Mesenchymal stem cell (in vitro differentiated cells and primary cell): ENCODE measurements at regions not wholly inside any gene's neighbourhood (a gene's known extent, or its start where the extent isn't known, plus 50 kb on each side); places are given as distances from the start of the nearest gene placed in this dataset.

Source experiments
- DNase-seq: peaks from one replicate; pipeline ENCODE4 v3.0.0-alpha.2; 2013
- H2AFZ ChIP-seq: one replicate; pipeline ENCODE4 v1.6.1; 2013; ENCODE audit warnings: low read depth, mild to moderate bottlenecking, control low read depth, inconsistent platforms, low read length, moderate library complexity
- H2AK5ac ChIP-seq: 2 replicates; pipeline ENCODE4 v1.6.1; 2013; ENCODE audit warnings: low read length, moderate library complexity, mild to moderate bottlenecking, inconsistent platforms; ENCODE audit not compliant: severe bottlenecking
- H2BK120ac ChIP-seq: one replicate; pipeline ENCODE4 v1.6.1; 2013; ENCODE audit warnings: low read depth, mild to moderate bottlenecking, inconsistent platforms, low read length, moderate library complexity
- H2BK12ac ChIP-seq, 2 experiments: one replicate each; pipeline ENCODE4 v1.6.1; 2013; ENCODE audit warnings: inconsistent platforms in 2 of 2, low read length in 2 of 2, mild to moderate bottlenecking in 2 of 2, moderate library complexity in 2 of 2, control low read depth in 1 of 2
- H2BK15ac ChIP-seq: one replicate; pipeline ENCODE4 v1.6.1; 2013; ENCODE audit warnings: mild to moderate bottlenecking, low read depth, inconsistent platforms; ENCODE audit not compliant: poor library complexity, severe bottlenecking
- H2BK5ac ChIP-seq: 2 replicates; pipeline ENCODE4 v1.6.1; 2013; ENCODE audit warnings: low read depth, mild to moderate bottlenecking, low read length, control low read depth, inconsistent platforms; ENCODE audit not compliant: poor library complexity, severe bottlenecking
- H3K14ac ChIP-seq, 2 experiments: one replicate each; pipeline ENCODE4 v1.6.1; 2013; ENCODE audit warnings: inconsistent platforms in 2 of 2, low read length in 2 of 2, control low read depth in 1 of 2, mild to moderate bottlenecking in 1 of 2, moderate library complexity in 1 of 2
- H3K18ac ChIP-seq, 2 experiments: one replicate each; pipeline ENCODE4 v1.6.1; 2013; ENCODE audit warnings: inconsistent platforms in 2 of 2, low read length in 2 of 2, control low read depth in 1 of 2, low read depth in 1 of 2, mild to moderate bottlenecking in 1 of 2
- H3K23ac ChIP-seq, 2 experiments: one replicate each; pipeline ENCODE4 v1.6.1; 2013; ENCODE audit warnings: inconsistent platforms in 2 of 2, low read length in 2 of 2, mild to moderate bottlenecking in 2 of 2, moderate library complexity in 2 of 2, control low read depth in 1 of 2
- H3K27ac ChIP-seq: 2 replicates; pipeline ENCODE4 v1.5.1; 2013; ENCODE audit warnings: mild to moderate bottlenecking, moderate library complexity, low read length, control low read depth, inconsistent platforms; ENCODE audit not compliant: poor library complexity, severe bottlenecking
- H3K27me3 ChIP-seq, 2 experiments: 2 replicates each; pipeline versions ENCODE4 v1.6.1 to v1.7.0; 2013; ENCODE audit warnings: low read length in 2 of 2, mild to moderate bottlenecking in 2 of 2, moderate library complexity in 2 of 2, control low read depth in 1 of 2, inconsistent platforms in 1 of 2; ENCODE audit not compliant: control insufficient read depth in 1 of 2, insufficient read depth in 1 of 2
- H3K36me3 ChIP-seq, 2 experiments: 2 replicates each; pipeline versions ENCODE4 v1.6.1 to v1.7.0; 2013; ENCODE audit warnings: low read length in 2 of 2, control low read depth in 1 of 2, inconsistent platforms in 1 of 2, low read depth in 1 of 2, mild to moderate bottlenecking in 1 of 2; ENCODE audit not compliant: insufficient read depth in 2 of 2, control insufficient read depth in 1 of 2
- H3K4ac ChIP-seq, 2 experiments: one replicate each; pipeline ENCODE4 v1.6.1; 2013; ENCODE audit warnings: inconsistent platforms in 2 of 2, low read length in 2 of 2, mild to moderate bottlenecking in 2 of 2, moderate library complexity in 2 of 2, control low read depth in 1 of 2, low read depth in 1 of 2
- H3K4me1 ChIP-seq: 2 replicates; pipeline ENCODE4 v1.6.1; 2013; ENCODE audit warnings: low read depth, low read length, control low read depth; ENCODE audit not compliant: control insufficient read depth, insufficient read depth
- H3K4me2 ChIP-seq: 2 replicates; pipeline ENCODE4 v1.6.1; 2013; ENCODE audit warnings: low read length, mild to moderate bottlenecking, inconsistent platforms; ENCODE audit not compliant: poor library complexity, severe bottlenecking
- H3K4me3 ChIP-seq, 2 experiments: 2 replicates each; pipeline versions ENCODE4 v1.5.1 to v1.7.0; 2013; ENCODE audit warnings: low read length in 2 of 2, mild to moderate bottlenecking in 2 of 2, control low read depth in 1 of 2, low read depth in 1 of 2; ENCODE audit not compliant: insufficient read depth in 1 of 2
- H3K79me1 ChIP-seq: replicated peaks from 2 replicates; pipeline ENCODE4 v1.6.1; 2013; ENCODE audit warnings: mild to moderate bottlenecking, control low read depth, low read length, inconsistent platforms; ENCODE audit not compliant: poor library complexity, severe bottlenecking
- H3K9ac ChIP-seq: 2 replicates; pipeline ENCODE4 v1.7.0; 2013; ENCODE audit warnings: mild to moderate bottlenecking, low read length, moderate library complexity
- H3K9me3 ChIP-seq: 2 replicates; pipeline ENCODE4 v1.7.0; 2013; ENCODE audit warnings: mild to moderate bottlenecking, low read length; ENCODE audit not compliant: control insufficient read depth
- H4K8ac ChIP-seq: one replicate; pipeline ENCODE4 v1.6.1; 2013; ENCODE audit warnings: inconsistent platforms, mild to moderate bottlenecking, low read length, moderate library complexity
- H4K91ac ChIP-seq: one replicate; pipeline ENCODE4 v1.6.1; 2013; ENCODE audit warnings: mild to moderate bottlenecking, low read length, inconsistent platforms
- WGBS: methylation state at CpG from one replicate; pipeline ENCODE4 v1.1.7; 2013; ENCODE audit warnings: mixed read lengths; 5-methylcytosine and 5-hydroxymethylcytosine counted together

DNA sequence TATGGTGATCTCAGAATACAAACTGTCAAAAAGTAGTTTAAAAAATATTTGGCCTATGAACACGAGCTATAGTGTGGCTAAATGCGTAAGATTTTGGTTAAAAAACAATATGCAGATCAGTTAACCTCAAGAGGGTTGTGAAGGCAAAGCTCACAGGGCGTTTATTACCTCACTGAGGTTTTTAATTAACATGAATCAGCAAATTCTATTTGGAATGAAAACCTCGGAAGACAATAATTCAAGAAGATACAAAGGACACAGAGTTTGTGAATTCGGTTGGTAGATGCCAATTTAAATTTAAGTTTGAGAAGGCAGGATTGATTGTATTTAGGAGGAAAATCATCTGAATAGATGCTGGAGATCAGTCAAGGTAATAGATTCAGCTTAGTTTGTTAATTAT is 1434.6 kb downstream of the C4orf33 start:
- Histone ChIP-seq H3K9ac (no peak overlapping the region), H2BK15ac (no peak overlapping the region), H3K27ac (no peak overlapping the region), H4K91ac (no peak overlapping the region), H3K4me3 (no peak overlapping the region), H2AK5ac (no peak overlapping the region), H3K23ac (no peak overlapping the region), H2BK120ac (no peak overlapping the region), H2BK5ac (no peak overlapping the region), H3K9me3 (no peaks in the 10 kb centered on the region), H3K4me1 (no peaks in the 10 kb centered on the region), H3K79me1 (no peaks in the 10 kb centered on the region), H3K27me3 (no peaks in the 10 kb centered on the region), H3K14ac (no peak overlapping the region), H3K4me2 (no peak overlapping the region), H2BK12ac (no peak overlapping the region), H3K36me3 (no peaks in the 10 kb centered on the region), H4K8ac (no peak overlapping the region), H3K18ac (no peak overlapping the region), H2AFZ (no peak overlapping the region), H3K4ac (no peak overlapping the region)
- 80% methylated on average over 5 of the region's 5 CpGs for WGBS
- no peak for DNase-seq

- Histone ChIP-seq H3K27me3 (no peaks in the 10 kb centered on the region), H3K4ac (no peak overlapping the region), H3K23ac (no peak overlapping the region), H2AK5ac (no peak overlapping the region), H3K4me1 (no peaks in the 10 kb centered on the region), H3K4me3 (no peak overlapping the region), H2BK120ac (no peak overlapping the region), H3K14ac (no peak overlapping the region), H4K8ac (no peak overlapping the region), H3K9me3 (no peaks in the 10 kb centered on the region), H3K18ac (no peak overlapping the region), H3K27ac (no peak overlapping the region), H2BK5ac (no peak overlapping the region), H3K79me1 (no peaks in the 10 kb centered on the region), H2BK12ac (no peak overlapping the region), H3K4me2 (no peak overlapping the region), H2BK15ac (no peak overlapping the region), H3K9ac (no peak overlapping the region), H2AFZ (no peak overlapping the region), H3K36me3 (no peaks in the 10 kb centered on the region), H4K91ac (no peak overlapping the region)
- no peak for DNase-seq
- WGBS, result 67% methylated on average over 1 of the region's 1 CpG
Observed at GRCh38 chr4:130534651-130535050, 1438.7 kb downstream of the C4orf33 start.

- no peak overlapping the region for H3K27ac ChIP-seq
- H3K9me3 ChIP-seq, result no peaks in the 10 kb centered on the region
- no peak for DNase-seq
- H2BK12ac ChIP-seq, result no peak overlapping the region
- H3K23ac ChIP-seq, result no peak overlapping the region
- H2AK5ac ChIP-seq, result no peak overlapping the region
- H3K27me3 ChIP-seq, result no peaks in the 10 kb centered on the region
- H4K91ac ChIP-seq, result no peak overlapping the region
- H3K9ac ChIP-seq, result no peak overlapping the region
- H4K8ac ChIP-seq, result no peak overlapping the region
- no peak overlapping the region for H2BK5ac ChIP-seq
- no peaks in the 10 kb centered on the region for H3K4me1 ChIP-seq
- no peak overlapping the region for H3K4me3 ChIP-seq
- WGBS, result 95% methylated on average over 6 of the region's 6 CpGs
- no peaks in the 10 kb centered on the region for H3K36me3 ChIP-seq
- H2BK120ac ChIP-seq, result no peak overlapping the region
- H3K4ac ChIP-seq, result no peak overlapping the region
- no peak overlapping the region for H3K14ac ChIP-seq
- H3K18ac ChIP-seq, result no peak overlapping the region
- no peaks in the 10 kb centered on the region for H3K79me1 ChIP-seq
- no peak overlapping the region for H2AFZ ChIP-seq
- H2BK15ac ChIP-seq, result no peak overlapping the region
- H3K4me2 ChIP-seq, result no peak overlapping the region
Observed at GRCh38 chr4:130542953-130543352, 1447.0 kb downstream of the C4orf33 start.

DNA sequence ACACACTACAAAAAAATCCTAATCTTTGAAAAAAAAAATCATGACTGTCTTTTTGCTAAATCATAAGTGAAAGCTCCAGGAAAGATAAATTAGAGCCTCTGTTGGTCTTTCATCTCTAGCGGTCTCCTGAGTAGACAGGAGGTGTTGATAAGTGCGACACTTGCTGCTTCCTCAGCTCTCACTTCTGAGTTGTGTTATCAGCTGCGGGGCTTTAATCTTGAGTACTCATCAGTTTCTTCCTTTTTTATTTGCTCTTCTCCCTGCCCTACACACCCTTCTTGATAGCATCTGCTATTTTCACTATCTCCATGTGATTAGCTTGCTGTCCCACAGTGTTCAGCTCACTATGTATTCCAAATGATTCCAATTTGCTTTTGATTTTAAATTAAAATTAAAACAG is 1449.2 kb downstream of the C4orf33 start:
- Histone ChIP-seq H3K4me2 (no peak overlapping the region), H3K18ac (no peak overlapping the region), H3K27ac (no peak overlapping the region), H4K91ac (no peak overlapping the region), H3K4ac (no peak overlapping the region), H3K79me1 (no peaks in the 10 kb centered on the region), H3K9ac (no peak overlapping the region), H3K14ac (no peak overlapping the region), H4K8ac (no peak overlapping the region), H2AFZ (no peak overlapping the region), H3K4me3 (no peak overlapping the region), H3K23ac (no peak overlapping the region), H3K36me3 (no peaks in the 10 kb centered on the region), H3K27me3 (no peaks in the 10 kb centered on the region), H2BK15ac (no peak overlapping the region), H2AK5ac (no peak overlapping the region), H2BK120ac (no peak overlapping the region), H2BK12ac (no peak overlapping the region), H2BK5ac (peak overlapping the region; percentile 44), H3K9me3 (no peaks in the 10 kb centered on the region), H3K4me1 (no peaks in the 10 kb centered on the region)
- WGBS, result 25% methylated on average over 3 of the region's 3 CpGs
- DNase-seq, result no peak
